ENCODE measurements at regions not wholly inside any gene's neighbourhood (a gene's known extent, or its start where the extent isn't known, plus 50 kb on each side); places are given as distances from the start of the nearest gene placed in this dataset.

DNA sequence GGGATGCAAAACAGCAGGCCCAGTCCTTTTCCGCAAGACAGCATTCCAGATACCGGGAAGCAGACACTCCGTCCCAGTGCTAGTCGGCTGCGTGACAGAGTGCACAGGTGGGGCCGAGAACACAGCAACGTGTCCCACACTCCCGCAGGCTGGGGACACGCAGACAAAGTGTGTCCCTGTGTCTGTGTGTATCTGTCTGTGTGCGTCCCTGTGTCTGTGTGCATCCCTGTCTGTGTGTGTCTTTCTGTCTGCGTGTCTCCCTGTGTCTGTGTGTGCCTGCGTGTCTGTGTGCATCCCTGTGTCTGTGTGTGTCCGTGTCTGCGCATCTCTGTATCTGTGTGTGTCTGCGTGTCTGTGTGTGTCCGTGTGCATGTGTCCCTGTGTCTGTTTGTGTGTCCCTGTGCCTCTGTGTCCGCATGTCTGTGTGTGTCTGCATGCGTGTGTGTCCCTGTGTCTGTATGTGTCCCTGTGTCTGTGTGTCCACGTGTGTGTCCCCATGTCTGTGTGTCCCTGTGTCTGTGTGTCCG lies 137.0 kb downstream of the MRPL36 start:
- Histone ChIP-seq H3K4me2 (no peak overlapping the region), H3K79me2 (no peaks in the 10 kb centered on the region), H3K9me2 (replicated peaks; ENCODE audit: insufficient read depth) (no peaks in the 10 kb centered on the region), H4K20me1 (ENCODE audit: insufficient read depth, poor library complexity, severe bottlenecking) (no peaks in the 10 kb centered on the region), H3K9me3 (ENCODE audit: low read depth) (no peaks in the 10 kb centered on the region), H2AFZ (no peak overlapping the region), H3K36me3 (replicated peaks; ENCODE audit: insufficient read depth, low read depth) (no peaks in the 10 kb centered on the region), H3K4me3 (no peak overlapping the region), H3K27ac (no peak overlapping the region), H3K4me1 (ENCODE audit: insufficient read depth) (peaks cover 5% of the 10 kb centered on the region), H3K27me3 (peaks cover 28% of the 10 kb centered on the region)
- DNase-seq (ENCODE audit: low spot score) = no peak
- 82% methylated on average over 20 of the region's 20 CpGs for WGBS (ENCODE audit: low lambda C conversion rate, missing lambda C conversion rate)
- no peak for TF ChIP-seq CTCF (IDR thresholded peaks at IDR 0.05; ENCODE audit: poor library complexity)
- TF ChIP-seq EZH2phosphoT487 (IDR thresholded peaks at IDR 0.05; ENCODE audit: low read depth, severe bottlenecking, unreplicated experiment) = no peak
- TF ChIP-seq EZH2 (IDR thresholded peaks at IDR 0.05; ENCODE audit: borderline replicate concordance) = no peak

GRCh38 chr5:1661831-1662558 lies 137.6 kb downstream of the MRPL36 start:
- 85% methylated on average over 22 of the region's 23 CpGs for WGBS (ENCODE audit: low lambda C conversion rate, missing lambda C conversion rate)
- no peak overlapping the region for H3K4me3 ChIP-seq
- H3K9me3 ChIP-seq (ENCODE audit: low read depth) = no peaks in the 10 kb centered on the region
- H3K9me2 ChIP-seq (replicated peaks; ENCODE audit: insufficient read depth) = no peaks in the 10 kb centered on the region
- TF ChIP-seq EZH2phosphoT487 (IDR thresholded peaks at IDR 0.05; ENCODE audit: low read depth, severe bottlenecking, unreplicated experiment) (no peak), EZH2 (IDR thresholded peaks at IDR 0.05; ENCODE audit: borderline replicate concordance) (no peak), CTCF (IDR thresholded peaks at IDR 0.05; ENCODE audit: poor library complexity) (no peak)
- H2AFZ ChIP-seq = no peak overlapping the region
- H3K27ac ChIP-seq = no peak overlapping the region
- no peak for DNase-seq (ENCODE audit: low spot score)
- H3K36me3 ChIP-seq (replicated peaks; ENCODE audit: insufficient read depth, low read depth) = no peaks in the 10 kb centered on the region
- H3K27me3 ChIP-seq = peaks cover 27% of the 10 kb centered on the region
- H3K79me2 ChIP-seq = no peaks in the 10 kb centered on the region
- no peaks in the 10 kb centered on the region for H4K20me1 ChIP-seq (ENCODE audit: insufficient read depth, poor library complexity, severe bottlenecking)
- peaks cover 5% of the 10 kb centered on the region for H3K4me1 ChIP-seq (ENCODE audit: insufficient read depth)
- no peak overlapping the region for H3K4me2 ChIP-seq

- Histone ChIP-seq H2AFZ (no peak overlapping the region), H3K27ac (no peak overlapping the region), H3K4me1 (ENCODE audit: insufficient read depth) (no peaks in the 10 kb centered on the region), H3K79me2 (no peaks in the 10 kb centered on the region), H3K9me3 (ENCODE audit: low read depth) (no peaks in the 10 kb centered on the region), H3K9me2 (replicated peaks; ENCODE audit: insufficient read depth) (no peaks in the 10 kb centered on the region), H3K36me3 (replicated peaks; ENCODE audit: insufficient read depth, low read depth) (no peaks in the 10 kb centered on the region), H3K4me3 (no peak overlapping the region), H3K27me3 (peaks cover 22% of the 10 kb centered on the region), H3K4me2 (no peak overlapping the region), H4K20me1 (ENCODE audit: insufficient read depth, poor library complexity, severe bottlenecking) (no peaks in the 10 kb centered on the region)
- 87% methylated on average over 12 of the region's 13 CpGs for WGBS (ENCODE audit: low lambda C conversion rate, missing lambda C conversion rate)
- DNase-seq (ENCODE audit: low spot score) = peak; percentile 2
- TF ChIP-seq EZH2 (IDR thresholded peaks at IDR 0.05; ENCODE audit: borderline replicate concordance) (no peak), CTCF (IDR thresholded peaks at IDR 0.05; ENCODE audit: poor library complexity) (no peak), EZH2phosphoT487 (IDR thresholded peaks at IDR 0.05; ENCODE audit: low read depth, severe bottlenecking, unreplicated experiment) (no peak)
Measured at GRCh38 chr5:1661311-1661710, 137.6 kb upstream of the LPCAT1 start.
